CD4-positive, alpha-beta T cell treated with Interleukin-10 for 1 hour (primary cell): ENCODE measurements at regions not wholly inside any gene's neighbourhood (a gene's known extent, or its start where the extent isn't known, plus 50 kb on each side); places are given as distances from the start of the nearest gene placed in this dataset.

Source experiments
- DNase-seq: peaks from one replicate; pipeline ENCODE4 v3.0.0-alpha.2; 2020

DNA sequence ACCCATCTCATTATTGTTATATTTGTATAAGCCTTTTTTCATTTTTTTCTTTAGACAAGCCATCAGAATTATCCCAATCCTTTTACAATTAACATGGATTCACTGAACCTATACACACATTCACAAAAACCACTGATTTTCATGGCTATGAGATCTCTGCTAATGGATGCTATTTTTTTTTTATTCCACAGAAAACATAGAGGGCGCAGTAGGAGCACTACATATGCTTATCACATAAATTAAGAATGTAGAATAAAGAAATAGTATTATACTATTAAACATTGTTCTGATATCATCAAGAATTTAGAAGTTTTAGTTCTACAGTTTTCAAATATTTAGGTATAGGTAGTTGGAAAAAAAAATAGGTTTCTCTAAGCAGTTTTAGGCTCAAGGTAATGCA lies 1477.4 kb downstream of the ARAP2 start:
- no peak for DNase-seq

DNA sequence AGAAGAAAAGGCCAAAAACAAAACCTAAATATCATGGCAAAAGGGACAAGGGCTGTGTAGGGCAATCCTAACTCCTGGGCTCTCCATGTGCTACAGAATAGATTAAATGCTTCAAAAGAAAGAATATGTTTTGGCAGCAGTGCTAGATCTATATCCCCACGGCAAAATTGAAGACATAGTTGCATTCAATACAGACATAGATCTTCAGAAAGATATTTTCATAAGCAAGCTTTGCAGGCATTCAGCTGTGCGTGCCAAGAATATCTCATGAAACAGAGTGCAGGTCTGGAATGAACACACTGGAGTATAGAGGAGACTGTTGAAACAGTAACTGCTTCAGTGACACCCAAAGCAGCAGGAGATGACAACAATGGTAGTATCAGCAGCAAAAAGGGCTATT lies 1476.9 kb downstream of the ARAP2 start:
- DNase-seq, result no peak

DNA sequence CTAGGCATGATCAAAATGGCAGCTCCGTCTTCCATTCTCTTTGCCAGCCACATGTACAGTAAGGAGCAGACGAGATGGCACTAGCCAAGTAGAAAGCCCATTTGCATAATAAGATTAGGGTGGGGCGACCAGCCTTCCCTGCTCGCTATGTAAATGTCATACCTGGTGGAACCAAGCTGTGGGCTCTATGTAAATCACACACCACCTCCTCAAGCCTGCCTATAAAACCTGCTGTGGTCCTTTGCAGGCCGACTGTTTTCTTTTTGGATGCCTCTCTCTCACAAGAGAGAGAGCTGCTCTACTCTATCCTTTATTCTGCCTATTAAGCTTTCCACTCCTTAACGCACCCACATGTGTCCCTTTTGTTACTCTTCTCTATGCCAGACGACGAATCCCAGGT lies 1472.7 kb downstream of the ARAP2 start:
- no peak for DNase-seq

DNA sequence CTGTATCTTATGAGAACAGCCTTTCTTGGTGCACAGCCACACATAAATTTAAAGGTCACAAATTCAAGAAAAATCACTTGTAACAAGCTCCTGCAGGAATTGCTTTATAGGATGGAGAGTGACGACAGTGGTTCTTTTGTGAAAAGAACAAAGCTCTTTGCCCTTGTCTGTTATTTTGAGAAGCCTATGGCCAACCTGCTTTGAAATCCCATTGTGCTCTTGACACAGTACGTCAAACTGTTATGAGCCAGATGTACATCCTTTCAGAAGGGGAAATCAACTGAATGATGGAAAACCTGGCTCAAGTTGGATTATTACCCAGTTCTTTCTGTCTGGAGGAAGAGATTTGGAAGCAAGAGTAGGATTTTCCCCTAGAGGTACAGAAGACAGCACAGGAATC lies 1454.2 kb downstream of the ARAP2 start:
- DNase-seq, result no peak

DNA sequence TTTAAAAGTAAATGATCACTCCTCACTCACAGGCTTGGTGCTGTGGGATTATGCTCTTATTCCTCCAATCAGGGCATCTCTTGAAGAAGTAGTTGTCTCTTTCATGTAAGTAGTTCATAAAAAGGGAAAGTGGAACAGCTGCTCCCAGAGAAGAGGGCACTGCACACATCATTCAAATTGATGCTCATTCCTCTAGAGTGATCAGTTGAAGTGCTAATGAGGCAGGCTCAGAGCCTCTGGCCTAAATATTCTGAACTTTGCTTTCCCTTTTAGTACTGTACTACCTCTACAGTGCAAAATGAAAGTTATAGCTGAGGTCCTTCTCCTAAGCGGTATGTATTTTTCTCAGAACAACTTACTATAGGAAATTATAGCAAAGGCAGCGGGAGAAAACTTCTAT lies 1453.1 kb downstream of the ARAP2 start:
- no peak for DNase-seq

DNA sequence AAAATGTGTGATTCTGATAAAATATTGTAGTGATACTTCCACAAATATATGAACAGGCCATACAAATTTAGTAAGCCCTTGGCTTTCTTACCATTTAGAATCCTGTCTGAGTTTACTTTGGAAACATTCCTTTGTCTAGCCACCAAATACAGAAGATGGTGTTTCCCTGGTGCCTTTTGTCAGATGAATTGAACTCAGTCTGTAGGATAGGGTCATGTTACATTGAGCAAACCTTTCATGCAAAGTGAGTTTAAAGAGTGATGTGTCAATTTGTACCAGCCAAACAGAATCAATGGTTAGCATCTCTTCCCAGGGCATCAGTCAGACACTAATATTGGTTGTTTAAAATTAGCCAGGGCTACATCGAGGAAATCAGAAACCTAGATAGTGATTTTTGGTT lies 1443.4 kb downstream of the ARAP2 start:
- DNase-seq, result no peak

DNA sequence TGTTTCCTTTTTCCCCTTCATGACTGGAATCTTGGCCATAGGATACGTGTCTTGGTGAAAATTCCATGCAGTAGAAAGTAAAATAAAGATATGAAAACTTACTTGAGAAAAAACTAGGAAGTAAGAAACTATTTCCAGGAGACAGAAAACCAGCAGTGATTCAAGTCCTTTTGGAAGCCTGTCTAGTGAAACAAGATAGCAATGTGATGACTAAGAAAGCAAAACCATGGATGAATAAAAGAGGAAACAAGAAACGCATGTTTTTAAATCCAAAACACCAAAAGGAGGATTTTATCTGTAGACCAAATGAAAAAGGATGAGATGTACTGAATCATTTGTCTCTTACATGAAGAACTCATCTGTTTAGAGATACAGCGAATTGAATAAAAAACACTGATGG lies 1430.0 kb downstream of the ARAP2 start:
- no peak for DNase-seq

DNA sequence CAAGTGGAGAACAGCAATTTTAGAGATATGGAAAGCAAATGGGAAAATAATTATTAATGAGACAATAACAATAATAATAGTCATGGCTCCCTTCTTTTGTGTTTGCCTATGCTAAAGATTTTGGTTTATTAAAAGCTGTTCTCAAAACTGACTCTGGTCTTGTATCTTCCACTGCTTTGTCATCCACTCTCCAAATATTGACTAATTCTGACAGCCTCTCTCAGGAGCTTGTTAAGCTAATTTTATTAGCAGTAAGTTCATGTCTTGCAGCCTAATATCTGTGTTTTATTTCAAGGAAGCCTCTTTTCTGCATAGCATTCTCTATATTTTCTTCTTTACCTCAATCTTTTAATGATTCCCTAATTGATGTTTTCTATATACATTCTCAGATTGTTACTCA lies 1419.8 kb downstream of the ARAP2 start:
- no peak for DNase-seq

DNA sequence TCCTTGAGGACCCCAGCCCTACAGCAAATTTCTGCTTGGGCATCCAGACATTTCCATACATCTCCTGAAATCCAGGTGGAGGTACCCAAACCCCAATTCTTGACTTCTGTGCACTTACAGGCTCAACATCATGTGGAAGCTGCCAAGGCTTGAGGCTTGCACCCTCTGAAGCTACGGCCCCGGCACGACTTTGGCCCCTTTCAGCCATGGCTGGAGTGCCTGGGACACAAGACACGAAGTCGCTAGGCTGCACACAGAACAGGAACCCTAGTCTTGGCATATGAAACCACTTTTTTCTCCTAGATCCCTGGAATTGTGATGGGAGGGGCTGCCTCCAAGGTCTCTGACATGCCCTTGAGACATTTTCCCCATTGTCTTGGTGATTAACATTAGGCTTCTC lies 1417.7 kb downstream of the ARAP2 start:
- no peak for DNase-seq

DNA sequence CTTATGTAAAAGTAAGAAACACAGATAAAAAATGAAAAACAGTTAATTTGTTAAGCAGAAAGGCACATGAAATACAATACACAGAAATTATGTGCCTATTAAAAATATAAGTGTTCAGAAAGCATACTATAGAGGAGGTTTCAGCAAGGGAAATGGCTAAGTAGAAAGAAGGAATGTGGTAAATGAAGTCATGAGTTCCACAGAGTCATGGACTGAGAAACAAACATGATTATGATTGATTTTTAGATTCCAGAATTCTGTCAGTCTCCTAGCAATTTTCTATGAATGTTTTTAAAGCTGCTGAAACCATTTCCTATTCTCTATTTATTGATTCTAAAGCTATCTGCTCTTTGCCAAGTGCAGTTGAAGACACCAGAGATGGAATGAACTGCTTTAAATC lies 1398.4 kb downstream of the ARAP2 start:
- no peak for DNase-seq

DNA sequence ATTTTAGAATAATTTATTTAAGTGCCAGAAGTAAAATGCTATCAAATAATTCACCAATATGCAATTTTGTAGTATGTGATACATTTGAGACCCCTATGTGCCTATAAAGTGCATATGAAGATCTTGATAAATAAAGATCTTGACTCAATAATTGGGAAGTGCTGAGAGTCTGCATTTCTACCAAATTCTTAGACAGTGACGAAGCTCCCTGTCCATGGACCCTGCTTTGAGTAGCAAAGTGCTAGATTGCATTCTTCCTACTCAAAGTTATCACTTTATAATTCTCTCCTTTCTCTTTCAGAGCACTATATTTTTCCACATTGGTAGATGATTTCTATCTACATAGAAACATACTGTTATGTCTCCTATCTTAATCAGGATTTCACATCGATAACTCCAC lies 1393.9 kb downstream of the ARAP2 start:
- DNase-seq, result no peak

DNA sequence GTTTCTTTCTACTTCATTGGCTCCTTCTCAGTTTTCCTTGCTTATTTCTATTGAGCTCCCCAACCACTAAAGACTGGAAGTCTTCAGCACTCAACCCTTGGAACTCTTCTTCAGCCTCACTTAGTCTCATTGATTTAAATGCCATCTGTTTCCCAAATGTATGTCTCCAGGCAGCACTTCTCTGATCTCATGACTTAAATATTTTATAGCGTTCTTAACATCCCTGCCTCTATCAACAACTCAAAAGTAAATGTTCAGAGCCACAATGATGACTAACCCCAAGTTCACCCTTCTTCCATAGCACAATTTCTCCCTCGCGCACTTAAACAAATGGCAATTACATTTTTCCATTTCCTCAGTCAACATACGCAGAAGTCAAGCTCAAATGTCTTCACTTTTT lies 1393.3 kb downstream of the ARAP2 start:
- DNase-seq, result no peak

DNA sequence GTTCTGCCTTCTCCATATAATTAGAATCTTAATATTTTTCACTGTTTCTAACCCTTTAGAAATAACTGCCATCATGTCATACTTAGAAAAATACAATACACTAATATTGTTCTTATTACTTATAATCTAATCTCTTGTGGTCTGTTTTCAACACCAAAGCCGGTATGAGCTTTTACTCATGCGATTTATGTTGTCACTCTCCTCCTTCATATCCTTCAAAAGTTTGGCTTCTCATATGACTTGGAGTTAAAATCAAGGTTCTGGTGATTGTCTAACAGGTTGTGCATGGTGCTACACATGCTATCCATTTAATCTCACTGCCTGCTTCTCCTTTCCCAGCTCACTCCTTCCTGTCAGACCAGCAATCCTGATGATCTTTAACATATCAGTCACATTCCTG lies 1392.9 kb downstream of the ARAP2 start:
- DNase-seq, result no peak

DNA sequence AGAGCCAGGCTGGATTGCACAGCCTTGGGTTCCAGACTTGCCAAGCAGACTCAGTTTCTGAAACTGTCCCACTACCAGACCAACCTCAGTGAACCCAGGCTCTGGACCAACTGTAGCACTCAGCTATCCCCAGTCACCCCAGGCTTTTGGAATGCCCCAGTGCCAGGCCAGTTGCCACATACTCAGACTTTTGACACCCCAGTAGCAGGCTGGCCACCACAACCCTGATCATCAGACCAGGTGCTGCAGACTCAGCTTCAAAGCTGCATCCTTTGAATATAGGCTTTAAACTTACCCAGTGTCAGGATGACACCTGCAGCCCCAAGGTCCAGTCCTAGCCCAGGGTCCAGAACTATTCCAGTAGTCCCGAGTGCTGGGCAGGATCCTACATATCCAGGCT lies 1389.9 kb downstream of the ARAP2 start:
- DNase-seq, result no peak

DNA sequence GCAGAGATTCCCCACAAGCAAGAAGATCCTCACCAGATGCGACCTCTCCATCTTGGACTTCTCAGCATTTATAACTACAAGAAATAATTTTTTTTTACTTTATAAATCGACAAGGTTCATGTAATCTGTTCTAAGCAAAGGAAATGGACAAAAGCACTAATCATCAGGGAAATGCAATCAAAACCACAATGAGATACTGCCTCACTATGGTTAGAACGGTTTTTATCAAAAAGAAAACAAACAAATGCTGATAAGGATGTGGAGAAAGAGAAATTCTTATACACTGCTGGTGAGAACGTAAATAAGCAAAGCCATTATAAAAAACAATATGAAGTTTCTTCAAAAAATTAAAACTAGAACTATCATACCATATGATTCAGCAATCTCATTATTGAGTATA lies 1382.6 kb downstream of the ARAP2 start:
- no peak for DNase-seq

DNA sequence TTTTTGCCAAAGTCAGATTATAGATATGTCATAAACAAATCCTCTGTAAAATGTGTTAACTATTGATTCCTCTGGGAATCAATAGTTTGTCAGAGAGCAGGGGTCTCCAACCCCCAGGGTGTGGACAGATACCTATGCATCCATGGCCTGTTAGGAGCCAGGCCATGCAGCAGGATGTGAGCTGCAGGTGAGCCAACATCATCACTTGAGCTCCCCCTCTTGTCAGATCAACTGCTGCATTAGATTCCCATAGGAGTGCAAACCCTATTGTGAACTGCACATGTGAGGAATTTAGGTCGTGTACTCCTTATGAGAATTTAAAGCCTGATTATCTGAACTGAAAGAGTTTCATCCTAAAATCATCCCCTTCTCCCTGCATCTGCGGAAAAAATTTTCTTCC lies 1365.4 kb downstream of the ARAP2 start:
- DNase-seq, result no peak

DNA sequence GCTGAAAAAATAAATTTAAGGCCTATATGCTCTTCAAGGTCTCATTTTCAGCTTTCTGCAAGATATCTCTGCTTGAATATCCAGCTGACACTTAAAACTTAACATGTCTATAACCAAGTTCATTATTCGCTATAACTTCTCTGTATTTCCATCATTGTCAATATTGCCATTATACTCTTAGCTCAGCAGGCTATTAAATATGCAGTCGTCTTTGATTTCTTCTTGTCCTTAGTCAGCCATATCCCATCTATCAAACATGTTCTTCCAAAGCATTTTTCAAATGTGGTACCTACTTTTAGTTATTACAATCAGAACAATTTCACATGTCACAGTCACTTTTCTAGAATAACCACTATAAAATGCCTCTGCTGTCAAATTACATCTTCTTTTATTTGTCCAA lies 1364.1 kb downstream of the ARAP2 start:
- no peak for DNase-seq

DNA sequence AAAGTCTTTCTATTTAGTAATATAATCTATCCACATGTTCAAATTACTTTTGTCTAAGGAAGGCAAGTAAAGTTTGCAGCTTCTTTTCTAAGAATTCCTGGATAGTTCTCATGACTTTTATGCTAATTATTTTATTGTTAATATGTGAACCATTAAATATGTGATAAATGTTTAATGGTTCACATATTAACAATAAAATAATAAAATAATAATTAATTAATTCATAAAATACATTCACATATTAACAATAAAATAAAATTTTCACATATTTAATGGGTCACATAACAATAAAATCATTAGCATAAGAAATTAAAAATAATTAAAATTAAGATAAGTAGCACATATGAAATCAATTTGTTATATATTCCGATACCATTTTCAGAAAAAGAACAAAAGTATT lies 1352.4 kb downstream of the ARAP2 start:
- no peak for DNase-seq

DNA sequence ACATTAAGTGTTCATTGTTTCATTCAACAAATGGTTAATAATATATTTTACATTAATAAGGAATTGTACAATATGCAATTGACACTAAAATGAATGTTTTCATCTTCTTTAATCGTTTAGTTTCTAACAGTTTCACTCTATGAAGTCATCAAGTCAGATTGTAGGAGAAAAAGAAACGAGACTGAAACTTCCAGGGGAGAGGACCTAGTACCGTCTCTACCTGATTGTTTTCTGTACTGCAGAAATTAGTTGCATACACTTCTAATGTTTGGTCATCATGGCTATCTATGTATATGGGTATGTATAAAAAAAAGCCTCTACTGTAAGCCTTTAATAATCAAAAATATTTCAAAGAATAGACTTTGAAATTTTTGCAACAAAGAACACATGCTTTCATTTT lies 1350.9 kb downstream of the ARAP2 start:
- no peak for DNase-seq

DNA sequence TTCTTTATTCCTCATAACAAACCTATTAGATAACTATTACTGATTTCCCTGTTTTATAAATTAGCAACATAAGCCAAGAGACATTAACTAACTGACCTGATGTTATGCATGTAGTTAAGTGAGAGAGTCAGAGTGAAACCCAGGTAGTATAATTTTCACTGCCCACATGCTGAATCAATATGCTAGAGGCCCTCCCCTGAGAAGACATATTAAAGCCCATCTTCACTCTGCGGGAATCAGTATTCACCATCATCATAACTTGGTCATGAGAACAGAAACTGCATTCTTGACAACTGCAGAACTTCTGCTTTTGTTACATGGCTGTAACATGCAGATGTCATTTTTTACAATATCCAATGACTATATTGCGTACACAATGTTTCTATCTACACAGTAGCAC lies 1324.3 kb downstream of the ARAP2 start:
- no peak for DNase-seq

DNA sequence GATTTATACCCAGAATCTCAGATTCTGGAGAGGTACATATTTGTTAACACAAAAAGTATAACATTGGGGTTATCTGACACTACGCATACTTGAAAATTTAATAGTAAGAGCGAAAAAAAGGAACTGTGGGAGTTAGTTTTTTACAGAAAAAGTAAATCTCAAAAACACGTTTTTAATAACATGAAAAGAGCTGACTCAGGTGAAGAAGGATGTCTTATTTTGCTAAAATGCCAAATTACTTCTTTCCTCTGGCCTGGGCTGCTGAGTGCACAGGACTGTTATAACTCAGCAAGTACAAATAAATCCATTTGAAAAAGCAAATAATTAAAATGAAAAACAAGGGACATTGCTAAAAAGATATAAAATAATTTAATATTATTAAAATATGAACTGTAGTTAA lies 1322.9 kb downstream of the ARAP2 start:
- DNase-seq, result no peak

DNA sequence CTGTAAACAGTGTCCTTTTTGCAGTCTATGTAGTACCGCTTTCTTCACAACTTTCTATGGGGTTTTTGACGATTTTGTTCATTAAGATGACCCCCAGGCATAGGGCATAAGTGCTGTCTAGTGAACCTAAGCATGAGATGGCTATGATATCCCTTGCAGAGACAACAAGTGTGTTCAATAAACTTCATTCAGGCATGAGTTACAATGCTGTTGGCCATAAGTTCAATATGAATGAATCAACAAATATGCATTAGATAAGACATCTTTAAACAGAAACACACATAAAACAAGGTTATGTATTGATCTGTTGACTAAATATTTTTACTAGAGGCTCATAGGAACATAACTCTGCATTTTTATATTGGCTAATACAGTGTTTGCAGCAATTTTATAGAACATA lies 1322.0 kb downstream of the ARAP2 start:
- DNase-seq, result no peak

DNA sequence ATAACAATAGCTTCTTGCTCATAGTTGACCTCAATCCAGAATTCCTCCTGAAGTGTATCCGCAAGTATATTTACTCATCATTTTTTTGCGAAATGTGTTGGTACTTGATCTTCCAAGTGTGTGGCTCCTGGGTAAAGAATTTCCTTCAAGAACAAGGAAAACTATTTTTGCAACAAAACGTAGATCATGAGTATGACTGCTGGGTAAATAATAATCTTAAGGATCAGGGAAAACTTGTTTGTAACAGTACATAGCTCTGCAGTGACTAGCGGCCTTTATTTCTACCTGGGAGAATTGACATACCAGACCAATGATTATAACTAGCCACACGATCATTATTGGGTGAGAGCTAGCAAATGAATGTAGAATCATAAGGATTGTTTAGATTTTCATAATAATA lies 1311.7 kb downstream of the ARAP2 start:
- no peak for DNase-seq

DNA sequence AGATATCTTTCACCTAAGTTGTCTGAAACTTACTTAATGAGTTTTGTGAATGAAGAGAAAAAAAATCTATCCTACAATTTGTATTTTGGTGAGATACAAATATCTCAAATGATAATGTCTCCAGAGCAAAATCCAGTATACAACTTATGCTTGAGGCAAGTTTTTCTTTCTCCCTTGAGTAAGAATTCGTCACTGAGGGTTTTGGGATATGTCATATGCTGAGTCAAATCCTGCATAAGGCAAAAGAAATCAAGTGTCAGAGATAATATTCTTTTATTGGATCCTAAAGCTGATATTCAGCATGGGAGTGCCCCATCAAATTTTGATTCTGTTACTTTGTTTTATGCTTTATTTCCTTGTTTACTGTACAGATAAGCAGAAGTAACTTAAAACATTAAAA lies 1308.6 kb downstream of the ARAP2 start:
- no peak for DNase-seq

DNA sequence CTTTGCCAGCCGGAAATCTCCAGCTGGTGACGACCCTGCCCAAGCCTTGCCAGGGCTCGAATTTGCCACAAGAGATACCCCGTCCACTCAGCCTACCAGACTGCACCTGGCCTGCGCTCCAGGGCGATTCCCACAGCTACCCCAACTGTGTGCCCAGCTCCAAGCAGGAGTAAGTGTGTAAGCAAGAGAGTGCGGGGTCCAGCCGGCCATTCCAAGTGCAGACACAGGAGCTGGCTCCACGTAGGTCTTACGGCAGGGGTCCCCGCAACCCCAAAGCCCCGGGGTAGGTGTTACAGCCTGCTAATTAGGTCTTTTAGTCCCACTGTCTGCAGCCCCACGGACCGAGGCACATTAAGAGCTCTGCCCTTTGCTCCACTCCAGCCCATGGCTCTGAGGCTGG lies 1305.2 kb downstream of the ARAP2 start:
- no peak for DNase-seq

DNA sequence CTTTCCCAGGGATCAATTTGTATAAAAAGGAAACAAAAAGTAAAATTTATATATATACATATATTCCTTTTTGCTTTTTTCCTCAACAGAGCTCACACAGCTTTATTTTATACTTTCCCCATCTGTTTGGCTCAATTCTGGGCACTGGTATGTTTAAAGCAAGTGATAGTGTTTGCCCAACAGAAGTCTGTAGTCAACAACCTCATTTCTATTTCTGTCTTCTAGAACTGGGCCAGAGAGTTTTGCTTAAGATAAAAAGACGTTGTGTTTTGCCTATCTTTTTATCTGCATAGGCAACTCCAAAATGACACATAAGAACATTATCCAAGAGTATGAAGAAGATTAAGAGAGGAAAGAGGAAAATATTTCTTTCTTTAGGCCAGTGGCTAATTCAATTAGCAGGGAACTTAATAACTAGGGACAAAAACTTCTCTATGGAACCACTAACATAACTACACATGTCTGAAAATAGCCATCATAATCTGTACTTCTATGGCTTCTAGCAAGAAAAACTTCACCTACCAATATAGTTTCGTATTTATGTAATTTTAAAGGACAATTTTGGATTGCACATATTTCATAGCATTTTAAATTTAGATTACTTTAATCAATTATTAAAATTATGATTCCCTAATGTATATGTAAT lies 1300.5 kb downstream of the ARAP2 start:
- DNase-seq, result no peak
